ENCODE measurements at regions not wholly inside any gene's neighbourhood (a gene's known extent, or its start where the extent isn't known, plus 50 kb on each side); places are given as distances from the start of the nearest gene placed in this dataset.

DNA sequence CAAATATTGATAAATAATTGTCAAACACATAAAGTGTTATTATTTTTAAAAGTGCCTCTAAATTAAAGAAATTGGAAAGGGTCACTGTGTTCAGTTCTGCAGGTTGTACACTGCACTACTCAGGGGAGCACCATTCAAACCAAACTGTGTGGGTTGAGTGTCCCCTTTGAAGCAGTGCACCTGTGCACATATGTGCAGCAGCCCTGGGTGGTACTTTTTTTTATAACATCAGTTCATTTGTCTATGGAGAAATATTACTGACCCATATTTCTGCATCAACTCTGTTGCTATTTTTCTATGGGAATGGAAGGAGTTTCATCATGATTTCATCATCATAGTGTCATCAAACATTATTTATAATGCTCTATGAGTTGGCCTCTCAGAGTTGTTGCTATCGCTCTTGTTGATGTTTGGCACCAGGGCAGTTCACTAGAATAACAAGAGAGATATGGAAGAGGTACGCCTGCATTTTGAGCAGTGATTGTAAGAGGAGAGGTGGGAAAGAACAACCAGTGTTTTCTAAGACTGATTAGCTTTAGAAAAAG, 457.6 kb downstream of the TFAP2A start:
- Histone ChIP-seq H4K20me1 (ENCODE audit: control insufficient read depth, insufficient read depth, insufficient read length) (no peaks in the 10 kb centered on the region), H3K27ac (ENCODE audit: insufficient read length, low read depth, low read length) (no peak overlapping the region), H2AFZ (ENCODE audit: low read length) (no peak overlapping the region), H3K4me1 (ENCODE audit: insufficient read depth, low read length) (no peaks in the 10 kb centered on the region), H3K23me2 (ENCODE audit: insufficient read length, low read depth, low read length, poor library complexity, severe bottlenecking) (no peaks in the 10 kb centered on the region), H3K9ac (ENCODE audit: extremely low read depth, insufficient read length, low read length) (no peak overlapping the region), H2AK5ac (ENCODE audit: insufficient read length, low read length) (no peak overlapping the region), H4K5ac (ENCODE audit: insufficient read length, low read depth, low read length) (no peak overlapping the region), H2BK120ac (ENCODE audit: low read depth, low read length, poor library complexity, severe bottlenecking) (no peak overlapping the region), H3K79me2 (ENCODE audit: insufficient read depth, low read length) (no peaks in the 10 kb centered on the region), H4K91ac (ENCODE audit: insufficient read length, low read depth, low read length) (no peak overlapping the region), H3K4ac (ENCODE audit: low read depth, low read length) (no peak overlapping the region), H3K56ac (ENCODE audit: insufficient read length, low read depth, low read length) (no peak overlapping the region), H3K4me2 (ENCODE audit: insufficient read depth, insufficient read length, low read length) (no peak overlapping the region), H3K9me3 (ENCODE audit: control insufficient read depth, low read depth, low read length) (no peaks in the 10 kb centered on the region), H2BK5ac (ENCODE audit: insufficient read length, low read length) (no peak overlapping the region), H2BK20ac (ENCODE audit: low read depth, low read length, poor library complexity, severe bottlenecking) (no peak overlapping the region), H3T11ph (ENCODE audit: low read length) (no peak overlapping the region), H3K23ac (ENCODE audit: insufficient read length, low read depth, low read length) (no peak overlapping the region), H3K27me3 (ENCODE audit: insufficient read depth, low read length) (no peaks in the 10 kb centered on the region), H2BK15ac (ENCODE audit: low read depth, low read length) (no peak overlapping the region), H2BK12ac (ENCODE audit: insufficient read length, low read depth, low read length) (no peak overlapping the region), H3K18ac (ENCODE audit: insufficient read length, low read depth, low read length) (no peak overlapping the region), H3K79me1 (ENCODE audit: insufficient read depth, low read depth, low read length, poor library complexity, severe bottlenecking) (no peaks in the 10 kb centered on the region), H3K14ac (ENCODE audit: insufficient read depth, low read length) (no peak overlapping the region), H4K8ac (replicated peaks; ENCODE audit: insufficient read length, low read depth, low read length) (no peak overlapping the region)
- Mint-ChIP-seq H3K27me3 (ENCODE audit: low read depth) (no peaks in the 10 kb centered on the region), H3K4me1 (no peaks in the 10 kb centered on the region), H3K27ac (no peak overlapping the region; a peak in 1 of 7 replicates), H3K36me3 (ENCODE audit: insufficient read depth in 1 of 3, low read depth in 3 of 3) (no peaks in the 10 kb centered on the region; a peak in 2 of 7 replicates), H3K9me3 (no peaks in the 10 kb centered on the region; a peak in 1 of 5 replicates), H3K4me3 (no peak overlapping the region)
- no CpG with 5 or more reads among the region's 2 CpGs for WGBS (ENCODE audit: extremely low coverage, insufficient read length, low lambda C conversion rate)
- DNase-seq: no peak
- TF ChIP-seq, protein P1, sequence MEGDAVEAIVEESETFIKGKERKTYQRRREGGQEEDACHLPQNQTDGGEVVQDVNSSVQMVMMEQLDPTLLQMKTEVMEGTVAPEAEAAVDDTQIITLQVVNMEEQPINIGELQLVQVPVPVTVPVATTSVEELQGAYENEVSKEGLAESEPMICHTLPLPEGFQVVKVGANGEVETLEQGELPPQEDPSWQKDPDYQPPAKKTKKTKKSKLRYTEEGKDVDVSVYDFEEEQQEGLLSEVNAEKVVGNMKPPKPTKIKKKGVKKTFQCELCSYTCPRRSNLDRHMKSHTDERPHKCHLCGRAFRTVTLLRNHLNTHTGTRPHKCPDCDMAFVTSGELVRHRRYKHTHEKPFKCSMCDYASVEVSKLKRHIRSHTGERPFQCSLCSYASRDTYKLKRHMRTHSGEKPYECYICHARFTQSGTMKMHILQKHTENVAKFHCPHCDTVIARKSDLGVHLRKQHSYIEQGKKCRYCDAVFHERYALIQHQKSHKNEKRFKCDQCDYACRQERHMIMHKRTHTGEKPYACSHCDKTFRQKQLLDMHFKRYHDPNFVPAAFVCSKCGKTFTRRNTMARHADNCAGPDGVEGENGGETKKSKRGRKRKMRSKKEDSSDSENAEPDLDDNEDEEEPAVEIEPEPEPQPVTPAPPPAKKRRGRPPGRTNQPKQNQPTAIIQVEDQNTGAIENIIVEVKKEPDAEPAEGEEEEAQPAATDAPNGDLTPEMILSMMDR (conservative IDR thresholded peaks at IDR 0.05): no peak

Data from H9 (cell line).